CD4-positive, alpha-beta T cell treated with Interleukin-1 beta for 1 hour (primary cell): ENCODE measurements at regions not wholly inside any gene's neighbourhood (a gene's known extent, or its start where the extent isn't known, plus 50 kb on each side); places are given as distances from the start of the nearest gene placed in this dataset.
"Not testable (repeated sequence)": the region's sequence is repeated elsewhere in the genome, so short reads cannot be mapped to it uniquely, and the experiment has no call there.

ENCODE experiments used
- DNase-seq, 2 donors: peaks; one replicate each; pipeline ENCODE4 v3.0.0-alpha.2; 2020 to 2022

DNA sequence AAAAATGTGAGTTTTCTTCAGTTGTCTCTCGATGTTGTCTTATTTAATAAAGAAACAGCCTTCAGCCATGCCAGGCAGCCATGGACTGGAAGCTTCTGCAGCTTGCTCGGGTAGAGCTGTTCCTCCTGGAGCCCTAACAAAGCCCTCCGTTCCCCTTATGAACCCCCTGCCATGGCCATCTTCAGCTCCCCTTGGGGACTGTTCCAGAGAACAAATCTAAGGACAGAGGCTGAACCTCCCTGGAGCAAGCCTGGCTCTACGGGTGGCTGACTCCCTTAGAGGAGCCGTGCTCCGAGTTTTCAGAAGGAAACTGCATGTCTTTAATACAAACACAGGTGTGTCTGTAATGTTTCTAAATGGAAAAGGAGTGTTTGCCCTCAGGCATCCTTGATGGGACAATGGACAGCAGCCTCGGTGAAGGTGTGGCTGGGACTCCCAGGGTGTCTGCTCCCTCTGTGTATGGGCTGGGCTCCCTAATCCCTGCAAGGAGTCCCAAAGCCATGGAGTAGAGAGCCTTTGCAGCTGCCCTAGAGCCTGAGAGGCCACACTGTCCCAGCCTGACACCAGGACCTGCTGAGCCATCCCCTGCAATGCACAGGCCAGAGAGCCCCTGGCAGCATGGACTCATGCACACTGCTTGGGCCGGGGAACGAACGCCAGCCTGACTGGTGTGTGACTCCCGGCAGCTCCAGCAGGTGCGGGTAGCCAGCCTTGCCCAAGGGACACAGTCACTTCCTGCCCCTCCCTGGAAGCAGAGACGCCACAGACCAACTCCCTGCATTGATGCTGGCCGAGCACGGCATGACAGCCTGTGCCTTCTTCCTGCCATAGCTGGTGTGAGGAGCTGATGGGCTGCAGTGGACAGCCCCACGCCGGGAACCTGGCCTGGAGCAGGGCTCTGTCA lies 381.8 kb downstream of the TCERG1L start:
- DNase-seq = no peak

DNA sequence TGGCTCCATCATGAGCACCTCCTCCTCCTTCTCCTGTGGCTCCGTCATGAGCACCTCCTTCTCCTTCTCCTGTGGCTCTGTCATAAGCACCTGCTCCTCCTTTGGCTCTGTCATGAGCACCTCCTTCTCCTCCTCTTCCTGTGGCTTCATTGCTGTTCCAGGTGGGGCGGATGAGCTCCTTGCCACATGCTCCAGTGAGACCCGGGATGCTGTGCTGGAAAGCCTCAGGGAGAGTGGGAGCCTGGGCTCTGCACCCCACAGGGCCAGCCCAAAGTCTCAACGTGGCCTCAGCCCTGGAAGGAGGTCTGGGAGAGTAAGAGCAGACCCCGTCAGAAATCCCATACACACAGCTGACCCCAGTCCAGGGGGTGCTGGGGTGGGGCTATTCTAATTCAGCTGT lies 380.7 kb downstream of the TCERG1L start:
- DNase-seq = no peak

DNA sequence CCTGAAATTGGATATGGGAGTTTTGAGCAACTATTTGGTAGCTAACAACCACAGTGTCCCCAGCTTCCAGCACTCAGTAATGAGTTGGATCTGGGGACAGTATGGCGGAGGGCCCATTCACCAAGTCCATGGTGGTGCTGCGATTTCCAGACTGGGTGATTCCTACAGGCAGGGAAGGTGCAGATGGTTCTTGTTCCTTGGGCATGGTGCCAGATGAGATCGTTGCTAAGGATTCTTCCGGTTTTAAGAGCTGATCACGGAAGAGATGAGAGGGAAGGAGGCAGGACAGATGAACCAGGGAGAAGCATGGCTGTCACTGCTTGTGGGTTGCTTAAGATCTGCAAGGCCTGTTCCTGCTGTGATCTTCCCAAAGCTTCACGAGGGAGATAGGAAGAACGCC lies 380.3 kb downstream of the TCERG1L start:
- DNase-seq = no peak

DNA sequence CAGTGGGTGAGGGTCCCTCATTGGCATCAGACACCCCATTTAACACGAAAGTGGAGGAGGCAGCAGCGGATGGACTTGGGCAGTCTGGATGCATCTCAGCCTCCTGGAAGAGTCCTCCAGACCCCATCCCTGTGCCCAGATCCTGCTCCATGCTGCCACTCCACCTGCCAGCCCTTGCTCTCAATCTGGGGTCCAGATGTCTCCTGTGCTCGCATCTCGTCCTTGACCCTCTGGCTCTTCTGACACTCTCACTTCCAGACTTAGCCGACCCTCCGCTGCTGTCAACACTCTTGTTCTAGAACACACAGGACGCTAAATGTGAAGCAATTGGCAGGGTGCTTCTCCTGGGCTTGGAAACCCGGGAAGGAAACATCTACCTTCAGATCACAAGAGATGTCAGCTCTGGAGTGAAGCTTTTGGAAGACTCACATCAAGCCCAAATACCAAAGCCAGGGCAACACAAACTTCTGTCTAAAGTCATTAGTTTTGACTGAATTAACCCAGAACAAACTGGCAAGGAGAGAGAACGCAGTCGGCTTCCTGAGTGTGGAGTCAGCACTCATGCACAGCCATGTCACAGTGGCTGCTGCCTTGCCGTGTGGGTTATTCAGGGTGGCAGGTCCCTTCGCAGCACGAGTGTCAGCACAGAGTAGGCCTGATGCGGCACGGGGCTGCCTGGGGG lies 379.1 kb downstream of the TCERG1L start:
- DNase-seq = no peak

DNA sequence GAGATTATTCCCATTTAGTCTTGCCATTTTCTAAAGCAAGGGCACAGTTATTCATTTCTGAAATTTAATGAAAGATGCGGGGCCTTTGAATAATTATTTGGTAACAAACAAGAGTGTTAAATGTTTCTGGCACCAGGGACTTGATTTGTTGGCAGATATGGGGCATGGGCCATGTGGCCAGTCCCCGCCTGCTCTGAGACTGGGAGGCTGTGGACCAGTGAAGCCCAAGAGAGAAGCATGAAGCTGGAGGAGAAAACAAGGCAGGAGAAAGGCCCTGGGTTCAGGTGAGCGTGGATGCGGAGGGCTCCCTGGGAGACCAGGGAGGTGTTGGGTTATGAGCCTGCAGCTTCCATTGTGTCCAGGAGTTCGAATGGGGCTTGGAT lies 378.5 kb downstream of the TCERG1L start:
- DNase-seq = no peak

DNA sequence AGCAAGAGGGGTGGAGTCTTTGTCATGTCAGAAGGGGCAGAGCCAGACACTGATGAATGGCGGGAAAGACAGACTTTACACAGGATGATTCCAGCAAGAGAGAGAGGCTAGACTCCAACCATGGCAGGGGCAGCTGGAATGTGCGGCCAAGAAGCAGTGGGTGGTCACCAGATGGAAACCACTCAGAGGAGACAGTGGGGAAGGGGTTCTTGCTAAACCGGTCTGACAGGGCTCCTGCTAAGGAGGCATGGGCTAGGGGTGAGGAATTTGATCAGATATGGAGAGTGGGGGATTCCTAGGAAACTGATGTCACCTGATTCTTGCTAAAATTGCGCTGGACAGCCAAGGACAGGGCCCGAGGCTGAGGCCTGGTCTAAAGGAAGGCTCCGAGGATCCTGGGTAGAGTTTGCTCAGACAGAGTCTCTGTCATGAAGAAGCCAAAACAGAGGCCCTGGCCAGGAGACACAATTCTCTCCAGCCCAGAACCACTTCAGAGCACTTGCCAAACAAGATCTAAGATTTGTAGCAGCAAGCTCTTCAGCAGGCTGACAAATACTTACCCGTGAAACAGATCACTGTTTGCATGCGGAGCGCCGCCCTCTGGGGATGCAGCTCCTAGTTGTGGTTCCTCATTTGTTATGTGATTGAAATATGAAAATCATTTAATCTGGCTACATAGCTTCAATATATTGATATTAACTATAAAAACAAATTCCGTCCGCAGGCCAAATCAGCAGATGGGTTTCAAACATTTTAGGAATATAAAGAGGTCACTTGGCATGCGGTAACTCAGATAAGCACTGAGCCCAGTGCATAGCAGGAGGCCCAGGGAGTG lies 377.0 kb downstream of the TCERG1L start:
- DNase-seq = no peak

DNA sequence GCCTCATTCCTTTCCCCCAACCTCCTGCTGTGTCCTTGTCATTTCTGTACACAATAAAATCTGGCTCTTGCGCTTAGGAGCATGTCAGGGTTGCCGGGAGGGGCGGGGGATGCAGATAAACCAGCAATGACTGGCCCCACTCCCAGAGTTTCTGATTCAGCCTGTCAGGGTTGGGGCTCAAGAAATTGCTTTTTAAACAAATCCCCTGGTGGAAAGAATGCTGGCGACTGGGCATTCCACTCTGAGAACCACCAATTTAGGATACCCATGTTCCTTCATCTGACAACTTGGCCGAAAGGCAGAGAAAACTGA lies 376.4 kb downstream of the TCERG1L start:
- DNase-seq = no peak

DNA sequence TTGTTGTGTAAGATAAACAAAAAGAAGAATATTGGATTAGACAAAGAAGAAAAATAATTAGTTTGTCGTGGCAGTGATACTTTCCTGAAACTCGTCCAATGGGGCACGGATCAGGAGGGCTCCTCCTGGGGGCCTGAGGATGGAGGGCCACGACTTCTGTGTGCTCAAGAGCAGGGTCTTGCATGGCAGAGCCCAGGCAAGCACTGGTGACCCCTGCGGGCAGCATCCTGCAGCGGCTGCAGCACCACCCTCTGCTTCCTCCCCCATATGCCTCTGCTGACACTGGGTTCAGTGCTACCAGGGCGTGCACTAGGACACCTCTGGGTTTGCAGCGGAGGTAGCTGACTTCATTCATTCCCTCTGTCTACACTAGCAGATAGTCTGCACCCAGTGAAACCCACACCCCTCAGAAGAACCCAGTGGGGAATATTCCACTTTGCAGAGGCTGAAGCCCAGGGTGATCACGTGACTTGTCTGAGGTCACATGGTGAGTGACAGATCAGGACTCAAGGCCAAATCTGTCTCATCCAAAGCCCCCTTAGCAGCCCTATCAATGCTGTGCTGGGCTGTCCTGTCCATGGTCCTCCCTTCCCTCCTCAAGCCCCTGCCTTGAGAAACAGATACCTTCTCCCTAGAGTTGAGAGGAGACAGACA lies 375.5 kb downstream of the TCERG1L start:
- no peak for DNase-seq

DNA sequence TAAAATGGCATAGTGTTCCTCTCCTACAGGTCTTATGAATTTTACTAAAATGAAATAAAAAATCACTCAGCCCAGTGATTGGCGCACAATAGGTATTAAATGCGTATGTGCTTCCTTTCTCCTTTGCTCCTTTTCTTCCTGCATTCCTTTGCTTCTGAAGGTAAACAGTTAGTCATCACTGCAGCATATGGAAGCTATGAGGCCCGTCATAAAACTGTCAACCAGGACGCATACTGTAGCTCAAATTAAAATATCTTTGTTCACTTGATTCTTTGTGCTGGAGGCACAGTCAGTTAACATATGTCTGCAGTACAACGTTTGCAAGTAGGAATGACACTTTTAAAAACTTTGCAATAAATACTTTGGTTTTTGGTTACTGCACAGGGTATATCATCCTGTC lies 374.7 kb downstream of the TCERG1L start:
- no peak for DNase-seq

DNA sequence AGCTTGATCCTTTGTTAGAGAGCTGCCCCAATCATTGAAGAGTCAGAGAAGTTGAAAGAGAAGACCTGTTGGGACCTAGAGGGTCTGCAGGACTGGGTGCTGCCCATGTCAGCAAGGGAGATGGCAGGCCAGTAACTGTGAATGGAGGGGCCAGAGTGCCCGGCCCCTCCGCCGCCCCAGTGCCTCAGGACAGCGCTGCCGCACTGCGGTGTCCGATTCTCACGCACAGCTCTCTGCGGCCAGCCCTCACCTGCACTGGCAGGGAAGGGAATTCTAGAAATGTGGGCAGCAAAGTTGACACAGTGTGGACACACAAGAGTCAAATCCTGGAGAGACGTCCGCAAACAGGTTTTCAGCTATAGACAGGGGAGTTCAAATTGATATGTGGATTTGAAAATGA lies 373.5 kb downstream of the TCERG1L start:
- no peak for DNase-seq

DNA sequence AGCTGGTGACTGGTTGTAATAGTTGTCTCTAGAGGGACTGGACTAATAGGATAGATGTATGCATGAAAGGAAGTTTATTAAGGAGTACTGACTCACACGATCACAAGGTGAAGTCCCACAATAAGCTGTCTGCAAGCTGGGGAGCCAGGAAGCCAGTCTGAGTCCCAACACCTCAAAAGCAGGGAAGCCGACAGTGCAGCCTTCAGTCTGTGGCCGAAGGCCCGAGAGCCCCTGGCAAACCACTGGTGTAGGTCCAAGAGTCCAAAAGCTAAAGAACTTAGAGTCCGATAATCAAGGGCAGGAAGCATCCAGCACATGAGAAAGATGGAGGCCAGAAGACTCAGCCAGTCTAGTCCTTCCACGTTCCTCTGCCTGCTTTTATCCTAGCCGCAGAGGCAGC lies 372.6 kb downstream of the TCERG1L start:
- DNase-seq = not testable (repeated sequence)

DNA sequence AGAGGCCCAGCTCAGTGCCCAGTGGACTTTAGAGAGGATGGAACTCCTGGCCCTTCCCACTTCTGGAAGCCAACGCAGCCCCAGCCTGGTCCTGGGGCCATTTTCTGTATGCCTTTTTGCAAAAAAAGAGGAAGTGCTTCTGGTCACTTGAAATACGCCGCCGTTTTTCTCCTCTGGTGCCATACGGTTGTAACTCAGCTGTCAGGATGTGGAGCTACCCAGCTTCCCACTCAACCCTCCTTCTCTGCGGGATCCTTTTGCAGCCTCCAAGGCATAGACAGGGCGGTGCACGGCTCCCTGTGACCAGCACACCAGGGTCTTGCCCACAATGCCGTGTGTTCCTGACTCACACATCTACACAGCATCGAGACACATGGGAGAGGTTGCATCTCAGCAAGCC lies 369.6 kb downstream of the TCERG1L start:
- no peak for DNase-seq

DNA sequence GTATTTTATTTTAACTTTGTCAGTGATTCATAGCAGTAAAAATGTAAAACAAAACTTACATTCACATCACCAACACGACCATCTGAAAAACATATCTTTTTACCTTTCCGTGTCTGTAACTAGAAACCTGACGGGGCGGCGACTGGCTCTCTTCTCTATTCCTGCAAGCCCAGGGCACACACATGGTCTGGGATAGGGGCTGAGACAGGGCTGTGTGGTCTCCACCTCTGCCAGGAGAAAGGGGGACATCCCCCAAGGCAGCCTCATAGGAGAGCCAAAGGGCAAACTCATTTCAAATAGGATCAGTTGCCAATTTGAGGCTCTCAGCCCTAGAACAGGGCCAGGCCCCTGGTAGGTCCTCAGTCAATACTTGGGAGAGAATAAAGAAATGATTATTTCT lies 359.4 kb downstream of the TCERG1L start:
- no peak for DNase-seq

DNA sequence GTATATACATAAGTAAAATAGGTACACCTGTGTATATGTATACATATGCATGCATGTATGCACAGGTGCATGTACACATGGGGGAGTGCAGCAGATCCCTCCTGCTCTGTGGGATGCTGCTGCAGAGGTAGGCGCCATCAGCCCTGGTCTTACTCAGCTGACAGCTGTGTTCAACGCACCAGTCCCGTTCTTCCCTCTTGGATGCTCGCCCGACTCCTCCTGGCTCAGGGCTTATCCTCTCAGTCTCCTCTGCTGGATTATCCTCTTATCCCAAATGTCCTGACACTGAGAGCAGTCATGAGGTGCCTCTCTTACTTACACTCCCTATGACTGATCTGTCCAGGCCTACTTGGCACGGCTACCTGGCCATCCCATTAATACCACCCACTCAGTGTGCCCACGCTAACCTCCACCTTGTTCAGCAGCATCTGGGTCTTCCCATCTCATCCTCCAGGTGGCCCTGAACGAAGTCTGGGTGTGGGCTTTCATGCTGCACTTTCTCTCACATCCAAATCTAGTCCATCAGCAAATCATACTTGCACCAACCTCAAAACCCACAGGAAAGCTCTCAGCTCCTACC lies 357.1 kb downstream of the TCERG1L start:
- DNase-seq = no peak

DNA sequence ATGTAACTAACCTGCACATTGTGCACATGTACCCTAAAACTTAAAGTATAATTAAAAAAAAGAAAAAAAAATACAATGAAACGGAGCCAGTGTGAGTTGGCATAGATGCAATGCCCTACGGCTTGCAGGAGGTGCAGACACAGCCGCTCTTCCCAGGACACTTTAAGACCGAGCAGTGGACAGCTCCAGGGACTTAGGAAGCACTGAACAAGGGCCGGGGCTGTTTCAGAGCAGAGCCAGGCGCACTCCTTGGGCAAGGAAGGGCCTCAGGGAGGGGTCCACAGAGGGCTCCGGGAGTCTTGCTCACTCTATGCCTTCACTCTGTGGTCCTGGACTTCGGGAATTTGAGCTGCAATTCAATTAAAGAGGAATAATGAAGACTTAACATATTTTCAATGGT lies 355.3 kb downstream of the TCERG1L start:
- no peak for DNase-seq

DNA sequence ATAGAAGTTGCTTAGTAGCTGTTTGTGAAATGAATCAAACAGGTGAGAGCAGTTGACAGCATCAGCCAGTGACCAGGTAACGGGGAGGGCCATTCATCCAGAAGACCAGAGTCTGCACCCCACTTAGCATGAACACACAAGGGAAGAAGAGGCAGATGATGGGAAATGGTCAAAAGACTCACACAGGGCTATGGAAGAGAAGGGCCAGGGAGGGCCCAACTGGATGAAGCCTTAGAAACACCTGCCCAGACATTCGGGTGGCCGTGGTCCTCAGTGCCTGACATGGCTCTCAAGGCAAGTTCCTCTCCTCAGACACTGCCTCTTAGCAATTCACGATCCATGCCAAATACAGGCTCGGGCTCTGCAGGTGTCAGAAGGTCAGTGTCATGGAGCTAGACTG lies 354.1 kb downstream of the TCERG1L start:
- DNase-seq = no peak

DNA sequence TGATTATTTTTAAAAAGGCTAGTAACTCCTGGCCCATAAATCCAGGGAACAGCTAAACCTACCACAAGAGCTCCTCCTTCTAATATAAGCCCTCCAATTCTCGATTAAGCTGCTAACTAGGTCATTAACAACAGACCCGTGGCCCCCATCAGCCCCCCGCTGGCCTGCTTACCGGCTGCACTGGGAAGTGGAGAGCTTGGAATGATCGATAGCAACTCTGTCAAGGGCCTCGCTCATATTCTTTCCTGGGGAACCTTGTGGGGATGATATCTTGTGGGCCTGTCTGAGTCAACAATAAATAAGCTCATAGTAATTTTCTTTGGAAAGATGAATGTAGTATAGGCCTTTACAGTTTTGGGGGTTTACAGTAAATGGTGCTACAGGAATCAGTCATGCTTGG lies 353.5 kb downstream of the TCERG1L start:
- DNase-seq = no peak

DNA sequence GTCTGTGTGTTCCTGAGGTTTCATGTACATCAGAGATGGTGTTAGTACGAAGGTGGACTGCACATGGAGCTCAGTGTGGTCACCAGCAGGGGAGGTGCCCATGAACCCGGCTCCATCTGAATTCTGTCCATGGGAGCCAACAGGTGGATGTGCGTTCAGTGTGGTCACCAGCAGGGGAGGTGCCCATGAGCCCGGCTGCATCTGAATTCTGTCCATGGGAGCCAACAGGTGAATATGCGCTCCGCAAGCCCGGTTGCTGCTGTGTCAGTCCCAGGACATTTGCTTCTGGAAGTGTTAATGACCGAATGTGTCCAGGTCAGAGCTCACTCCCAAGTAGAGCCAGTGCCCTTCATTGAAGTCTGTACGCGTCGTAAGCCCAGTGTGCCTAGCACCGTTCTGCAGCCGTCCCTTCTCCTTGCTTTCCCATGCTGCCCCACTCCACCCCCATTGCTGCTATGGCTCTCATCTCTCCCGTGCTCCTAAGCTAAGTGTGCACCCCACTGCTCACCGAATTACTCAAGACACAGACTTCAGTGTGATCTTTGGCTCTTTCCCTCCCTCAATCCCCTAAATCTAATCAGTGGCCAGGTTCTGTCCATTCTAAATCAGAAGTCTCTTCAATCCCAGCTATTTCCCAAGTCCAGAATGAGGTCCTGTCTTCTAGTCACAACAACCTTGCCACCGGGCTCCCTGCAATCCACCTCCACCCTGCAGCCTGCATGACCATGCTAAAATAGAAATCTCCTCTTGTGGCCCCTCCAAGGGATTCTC lies 352.4 kb downstream of the TCERG1L start:
- no peak for DNase-seq

DNA sequence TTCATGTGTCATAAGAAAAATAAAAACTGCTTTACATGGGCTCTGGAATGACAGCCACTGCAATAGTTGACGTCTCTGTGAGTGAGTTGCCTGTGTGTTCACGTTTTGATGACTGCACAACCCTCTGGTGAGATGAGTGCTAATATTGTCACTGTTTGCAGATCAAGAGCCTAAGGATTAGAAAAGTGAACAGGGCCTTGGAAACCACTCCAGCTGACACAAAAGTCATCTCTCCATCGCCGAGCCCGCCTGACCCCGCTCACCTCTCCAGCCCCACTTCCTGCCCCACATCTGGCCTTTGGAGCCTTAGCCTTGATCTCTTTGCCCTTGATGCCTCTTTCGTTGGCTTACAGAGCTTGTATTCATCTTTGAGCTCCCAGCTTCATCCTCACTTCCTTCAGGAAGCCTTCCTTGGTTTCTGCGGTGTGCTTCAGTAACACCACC lies 351.7 kb downstream of the TCERG1L start:
- no peak for DNase-seq

DNA sequence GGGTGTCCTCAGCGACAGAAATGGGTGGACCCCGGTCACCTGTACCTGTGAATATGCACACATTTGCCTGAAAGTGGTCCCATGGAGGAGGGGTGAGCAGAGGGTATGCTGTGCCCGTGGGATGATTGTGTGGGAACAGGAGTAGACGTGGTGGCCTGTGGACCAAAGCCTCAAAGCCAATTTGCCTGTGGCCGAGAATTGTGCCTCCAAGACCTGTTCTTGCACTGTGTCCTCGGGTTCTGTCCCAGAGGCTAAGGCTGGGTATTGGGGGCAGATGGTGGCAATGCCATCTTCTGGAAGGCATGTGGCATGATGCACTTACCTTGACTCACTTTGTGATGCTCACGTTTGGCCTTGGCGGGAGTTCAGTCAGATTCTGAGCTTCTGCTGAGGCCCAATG lies 351.0 kb downstream of the TCERG1L start:
- no peak for DNase-seq

DNA sequence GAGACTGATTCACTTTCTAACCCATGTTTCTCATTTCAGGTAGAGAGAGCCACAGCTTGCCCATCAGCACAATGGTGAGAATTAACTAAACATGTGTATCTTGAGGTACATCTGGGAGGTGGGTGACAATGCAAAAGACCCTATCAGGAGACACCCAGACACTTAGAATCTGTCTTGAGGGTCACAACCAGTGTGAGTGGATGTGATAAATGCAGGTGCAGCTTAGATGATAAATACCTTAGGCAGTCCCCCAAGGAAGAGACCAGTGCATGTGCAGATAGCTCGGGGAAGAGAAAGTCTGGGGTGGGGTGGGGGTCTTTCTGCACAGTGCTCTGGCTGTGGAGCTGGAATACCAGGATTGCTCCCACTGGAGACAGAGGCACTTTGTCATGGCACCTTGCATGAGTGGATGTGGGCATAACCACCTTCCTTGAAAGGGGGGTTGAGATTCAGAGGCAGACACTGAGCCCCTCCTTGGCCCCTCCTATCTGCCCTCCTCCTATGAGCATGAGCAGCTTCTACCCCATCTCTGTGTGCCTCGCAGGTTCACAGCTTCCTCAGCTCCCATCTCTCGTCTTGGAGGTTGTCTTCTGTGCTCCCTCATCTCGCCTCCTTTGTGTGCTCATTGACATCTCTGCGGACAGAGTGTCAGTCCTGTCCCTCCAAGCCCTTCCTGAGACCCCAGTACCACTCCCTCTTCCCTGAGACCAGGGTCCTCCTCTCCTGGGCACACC lies 349.8 kb downstream of the TCERG1L start:
- no peak for DNase-seq
